ENCODE measurements at regions not wholly inside any gene's neighbourhood (a gene's known extent, or its start where the extent isn't known, plus 50 kb on each side); places are given as distances from the start of the nearest gene placed in this dataset.

DNA sequence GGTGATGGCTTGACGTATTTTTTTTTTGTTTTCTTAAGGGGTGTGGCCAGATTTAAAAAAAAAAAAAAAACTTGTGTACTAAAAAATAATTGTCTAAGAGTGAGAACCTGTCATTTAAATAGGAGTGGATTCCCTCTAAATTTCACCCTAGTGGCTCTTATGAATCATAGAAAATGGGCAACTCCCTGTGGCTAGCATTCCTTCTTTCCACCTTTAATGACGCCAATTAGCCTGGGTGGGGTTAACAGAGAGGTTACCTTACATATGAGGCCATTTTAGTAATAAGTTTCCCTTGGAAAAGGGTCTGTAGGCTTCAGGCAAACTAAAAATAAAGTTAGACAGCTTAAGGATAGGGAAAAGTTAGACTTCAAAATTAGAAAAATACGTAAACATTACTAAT lies 223.5 kb upstream of the FAM241A start:
- H3K36me3 ChIP-seq (ENCODE audit: insufficient read depth, insufficient read length, low read length): no peaks in the 10 kb centered on the region
- no peak overlapping the region for H3K9ac ChIP-seq (ENCODE audit: insufficient read length, low read depth)
- H3K9me3 ChIP-seq (ENCODE audit: insufficient read depth, low read length): no peaks in the 10 kb centered on the region
- TF ChIP-seq SUZ12 (IDR thresholded peaks at IDR 0.05; ENCODE audit: extremely low read depth, insufficient read depth, insufficient read length): no peak
- no peak for TF ChIP-seq YY1 (IDR thresholded peaks at IDR 0.05; ENCODE audit: insufficient read depth, insufficient read length)
- TF ChIP-seq ZNF274 (IDR thresholded peaks at IDR 0.05; ENCODE audit: low read depth, low read length): no peak
- no peak for DNase-seq (ENCODE audit: low read depth, low spot score)
- H3K4me3 ChIP-seq (ENCODE audit: insufficient read length, low read depth): no peak overlapping the region
- no peaks in the 10 kb centered on the region for H3K4me1 ChIP-seq (ENCODE audit: insufficient read depth, insufficient read length)
- H3K27me3 ChIP-seq (ENCODE audit: insufficient read depth, insufficient read length): no peaks in the 10 kb centered on the region

- no peak overlapping the region for H3K9ac ChIP-seq (ENCODE audit: insufficient read length, low read depth)
- no peak overlapping the region for H3K4me3 ChIP-seq (ENCODE audit: insufficient read length, low read depth)
- TF ChIP-seq ZNF274 (IDR thresholded peaks at IDR 0.05; ENCODE audit: low read depth, low read length) (no peak), YY1 (IDR thresholded peaks at IDR 0.05; ENCODE audit: insufficient read depth, insufficient read length) (no peak), SUZ12 (IDR thresholded peaks at IDR 0.05; ENCODE audit: extremely low read depth, insufficient read depth, insufficient read length) (no peak)
- H3K27me3 ChIP-seq (ENCODE audit: insufficient read depth, insufficient read length): no peaks in the 10 kb centered on the region
- no peaks in the 10 kb centered on the region for H3K4me1 ChIP-seq (ENCODE audit: insufficient read depth, insufficient read length)
- no peaks in the 10 kb centered on the region for H3K36me3 ChIP-seq (ENCODE audit: insufficient read depth, insufficient read length, low read length)
- H3K9me3 ChIP-seq (ENCODE audit: insufficient read depth, low read length): no peaks in the 10 kb centered on the region
- DNase-seq (ENCODE audit: low read depth, low spot score): no peak
Measured at GRCh38 chr4:111923786-111924185, 221.5 kb upstream of the FAM241A start.

- no peak for TF ChIP-seq SUZ12 (IDR thresholded peaks at IDR 0.05; ENCODE audit: extremely low read depth, insufficient read depth, insufficient read length)
- TF ChIP-seq YY1 (IDR thresholded peaks at IDR 0.05; ENCODE audit: insufficient read depth, insufficient read length): no peak
- no peak for TF ChIP-seq ZNF274 (IDR thresholded peaks at IDR 0.05; ENCODE audit: low read depth, low read length)
- H3K9ac ChIP-seq (ENCODE audit: insufficient read length, low read depth): no peak overlapping the region
Measured at GRCh38 chr4:111924696-111925095, 220.6 kb upstream of the FAM241A start.

GRCh38 chr4:111930659-111931058 lies 214.6 kb upstream of the FAM241A start:
- DNase-seq (ENCODE audit: low read depth, low spot score): no peak

More at GRCh38 chr4:111924696-111925095, 220.6 kb upstream of the FAM241A start:
- no peak for DNase-seq (ENCODE audit: low read depth, low spot score)
- Histone ChIP-seq H3K4me3 (ENCODE audit: insufficient read length, low read depth) (no peak overlapping the region), H3K9me3 (ENCODE audit: insufficient read depth, low read length) (no peaks in the 10 kb centered on the region), H3K27me3 (ENCODE audit: insufficient read depth, insufficient read length) (no peaks in the 10 kb centered on the region), H3K36me3 (ENCODE audit: insufficient read depth, insufficient read length, low read length) (no peaks in the 10 kb centered on the region), H3K4me1 (ENCODE audit: insufficient read depth, insufficient read length) (no peaks in the 10 kb centered on the region)

DNA sequence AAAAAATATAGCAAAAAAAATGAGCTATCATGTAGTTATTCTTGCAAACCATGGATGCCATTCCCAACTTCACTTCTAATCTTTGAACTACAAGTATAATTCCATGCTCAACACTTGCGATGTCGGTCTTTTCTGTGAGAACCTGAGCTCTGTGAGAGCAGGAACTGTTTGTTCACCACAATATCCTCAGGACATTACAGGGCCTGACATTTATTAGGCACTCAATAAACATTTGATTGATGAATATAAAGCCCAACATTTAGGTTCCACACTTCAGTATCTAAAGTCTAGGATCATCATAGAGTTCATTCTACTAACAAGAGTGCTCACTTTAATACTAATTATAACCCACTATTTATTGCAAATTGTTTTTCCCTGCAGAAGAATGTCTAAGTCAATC lies 211.6 kb upstream of the FAM241A start:
- no peak overlapping the region for H3K4me3 ChIP-seq (ENCODE audit: insufficient read length, low read depth)
- H3K9ac ChIP-seq (ENCODE audit: insufficient read length, low read depth): no peak overlapping the region
- no peaks in the 10 kb centered on the region for H3K27me3 ChIP-seq (ENCODE audit: insufficient read depth, insufficient read length)
- TF ChIP-seq SUZ12 (IDR thresholded peaks at IDR 0.05; ENCODE audit: extremely low read depth, insufficient read depth, insufficient read length): no peak
- TF ChIP-seq YY1 (IDR thresholded peaks at IDR 0.05; ENCODE audit: insufficient read depth, insufficient read length): no peak
- no peak for TF ChIP-seq ZNF274 (IDR thresholded peaks at IDR 0.05; ENCODE audit: low read depth, low read length)
- no peak for DNase-seq (ENCODE audit: low read depth, low spot score)
- H3K4me1 ChIP-seq (ENCODE audit: insufficient read depth, insufficient read length): no peaks in the 10 kb centered on the region
- H3K9me3 ChIP-seq (ENCODE audit: insufficient read depth, low read length): no peaks in the 10 kb centered on the region
- H3K36me3 ChIP-seq (ENCODE audit: insufficient read depth, insufficient read length, low read length): no peaks in the 10 kb centered on the region

More at GRCh38 chr4:111930659-111931058, 214.6 kb upstream of the FAM241A start:
- Histone ChIP-seq H3K4me1 (ENCODE audit: insufficient read depth, insufficient read length) (no peaks in the 10 kb centered on the region), H3K36me3 (ENCODE audit: insufficient read depth, insufficient read length, low read length) (no peaks in the 10 kb centered on the region), H3K9ac (ENCODE audit: insufficient read length, low read depth) (no peak overlapping the region), H3K27me3 (ENCODE audit: insufficient read depth, insufficient read length) (no peaks in the 10 kb centered on the region), H3K4me3 (ENCODE audit: insufficient read length, low read depth) (no peak overlapping the region), H3K9me3 (ENCODE audit: insufficient read depth, low read length) (no peaks in the 10 kb centered on the region)
- TF ChIP-seq ZNF274 (IDR thresholded peaks at IDR 0.05; ENCODE audit: low read depth, low read length) (no peak), YY1 (IDR thresholded peaks at IDR 0.05; ENCODE audit: insufficient read depth, insufficient read length) (no peak), SUZ12 (IDR thresholded peaks at IDR 0.05; ENCODE audit: extremely low read depth, insufficient read depth, insufficient read length) (no peak)

DNA sequence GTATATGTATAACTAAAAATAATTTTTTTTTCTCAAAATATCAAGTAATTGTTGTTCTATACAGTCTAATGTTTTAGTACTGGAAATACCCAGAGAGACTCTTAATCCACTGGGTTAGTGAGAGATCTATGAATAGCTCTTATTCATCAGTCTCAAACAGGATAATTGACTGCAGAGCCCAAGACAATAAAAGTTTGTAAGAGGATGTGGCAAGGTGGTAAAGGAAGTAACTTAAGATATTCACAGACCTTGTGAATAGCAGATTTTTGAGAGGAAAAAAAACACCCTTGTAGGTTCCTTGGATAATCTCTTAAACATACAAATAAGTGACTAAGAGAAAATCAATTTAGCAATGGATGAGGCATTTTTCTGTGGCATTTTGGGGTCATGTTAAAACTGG lies 210.9 kb upstream of the FAM241A start:
- Histone ChIP-seq H3K4me1 (ENCODE audit: insufficient read depth, insufficient read length) (no peaks in the 10 kb centered on the region), H3K4me3 (ENCODE audit: insufficient read length, low read depth) (no peak overlapping the region), H3K9ac (ENCODE audit: insufficient read length, low read depth) (no peak overlapping the region), H3K9me3 (ENCODE audit: insufficient read depth, low read length) (no peaks in the 10 kb centered on the region), H3K36me3 (ENCODE audit: insufficient read depth, insufficient read length, low read length) (no peaks in the 10 kb centered on the region), H3K27me3 (ENCODE audit: insufficient read depth, insufficient read length) (no peaks in the 10 kb centered on the region)
- TF ChIP-seq YY1 (IDR thresholded peaks at IDR 0.05; ENCODE audit: insufficient read depth, insufficient read length) (no peak), ZNF274 (IDR thresholded peaks at IDR 0.05; ENCODE audit: low read depth, low read length) (no peak), SUZ12 (IDR thresholded peaks at IDR 0.05; ENCODE audit: extremely low read depth, insufficient read depth, insufficient read length) (no peak)
- DNase-seq (ENCODE audit: low read depth, low spot score): no peak

GRCh38 chr4:111937368-111937767 lies 207.9 kb upstream of the FAM241A start:
- no peak overlapping the region for H3K9ac ChIP-seq (ENCODE audit: insufficient read length, low read depth)
- H3K36me3 ChIP-seq (ENCODE audit: insufficient read depth, insufficient read length, low read length): no peaks in the 10 kb centered on the region
- DNase-seq (ENCODE audit: low read depth, low spot score): no peak
- no peaks in the 10 kb centered on the region for H3K9me3 ChIP-seq (ENCODE audit: insufficient read depth, low read length)
- no peak for TF ChIP-seq YY1 (IDR thresholded peaks at IDR 0.05; ENCODE audit: insufficient read depth, insufficient read length)
- no peak for TF ChIP-seq SUZ12 (IDR thresholded peaks at IDR 0.05; ENCODE audit: extremely low read depth, insufficient read depth, insufficient read length)
- no peak for TF ChIP-seq ZNF274 (IDR thresholded peaks at IDR 0.05; ENCODE audit: low read depth, low read length)
- no peaks in the 10 kb centered on the region for H3K4me1 ChIP-seq (ENCODE audit: insufficient read depth, insufficient read length)
- no peaks in the 10 kb centered on the region for H3K27me3 ChIP-seq (ENCODE audit: insufficient read depth, insufficient read length)
- H3K4me3 ChIP-seq (ENCODE audit: insufficient read length, low read depth): no peak overlapping the region

Measured in NT2/D1 (cell line).